IMR-90 (cell line): ENCODE measurements at regions not wholly inside any gene's neighbourhood (a gene's known extent, or its start where the extent isn't known, plus 50 kb on each side); places are given as distances from the start of the nearest gene placed in this dataset.

Experiments used
- ATAC-seq: fragments of 200-7000 bp; cut with Tn5 transposase; 2 replicates; pipeline ENCODE4 v1.9.1; 2020; ENCODE audit warnings: low read depth, mild to moderate bottlenecking, moderate library complexity
- BruUV-seq: library from RNA; stranded (reverse); fragments of 400-500 nt; replicated peaks from 2 replicates; lab custom pipeline; 2021; lab: Mats Ljungman, UMichigan
- CTCF ChIA-PET: fragments of 300-600 bp; formaldehyde crosslinking; extraction: SDS; loops from one replicate; lab custom pipeline; 2021; ENCODE audit warnings: antibody characterized with exemption; lab: Yijun Ruan, JAX
- POLR2A ChIA-PET: fragments of 300-600 bp; sonication (Branson Sonifier 250); formaldehyde crosslinking; loops from one replicate; lab custom pipeline; 2022; ENCODE audit warnings: antibody characterized with exemption; ENCODE audit not compliant: unreplicated experiment; lab: Charles Lee
- DNase-seq: peaks from one replicate; pipeline ENCODE4 v3.0.0; 2013
- H2AFZ ChIP-seq: replicated peaks from 2 replicates; pipeline ENCODE3; 2013; ENCODE audit warnings: low read length, mild to moderate bottlenecking; ENCODE audit not compliant: poor library complexity
- H2AK5ac ChIP-seq: 2 replicates; pipeline ENCODE4 v1.6.1; 2013; ENCODE audit warnings: low read depth, low read length, inconsistent platforms
- H2AK9ac ChIP-seq: replicated peaks from 2 replicates; pipeline ENCODE3; 2013; ENCODE audit warnings: mild to moderate bottlenecking, low read depth, low read length, moderate library complexity; ENCODE audit not compliant: poor library complexity
- H2BK120ac ChIP-seq: 2 replicates; pipeline ENCODE4 v1.6.1; 2013; ENCODE audit warnings: low read depth, low read length, inconsistent platforms
- H2BK15ac ChIP-seq: 3 replicates; pipeline ENCODE4 v1.6.1; 2013; ENCODE audit warnings: low read depth, low read length, inconsistent platforms
- H2BK20ac ChIP-seq: 2 replicates; pipeline ENCODE4 v1.6.1; 2013; ENCODE audit warnings: low read depth, mild to moderate bottlenecking, inconsistent platforms, low read length, moderate library complexity
- H2BK5ac ChIP-seq: 2 replicates; pipeline ENCODE4 v1.6.1; 2013; ENCODE audit warnings: mild to moderate bottlenecking, low read depth, low read length, inconsistent platforms; ENCODE audit not compliant: poor library complexity, severe bottlenecking
- H3K14ac ChIP-seq: replicated peaks from 2 replicates; pipeline ENCODE4 v1.6.1; 2013; ENCODE audit warnings: low read depth, low read length, inconsistent platforms
- H3K18ac ChIP-seq: 2 replicates; pipeline ENCODE4 v1.6.1; 2013; ENCODE audit warnings: low read depth, low read length, control low read depth
- H3K23ac ChIP-seq: 2 replicates; pipeline ENCODE4 v1.6.1; 2013; ENCODE audit warnings: low read depth, low read length, inconsistent platforms
- H3K27ac ChIP-seq: 2 replicates; pipeline ENCODE4 v1.5.1; 2013; ENCODE audit warnings: mild to moderate bottlenecking, control low read depth, low read length; ENCODE audit not compliant: insufficient read depth
- H3K27me3 ChIP-seq: 2 replicates; pipeline ENCODE4 v1.6.1; 2013; ENCODE audit warnings: low read length; ENCODE audit not compliant: control insufficient read depth, insufficient read depth
- H3K36me3 ChIP-seq: 2 replicates; pipeline ENCODE4 v1.6.1; 2013; ENCODE audit warnings: low read length, mixed read lengths; ENCODE audit not compliant: control insufficient read depth, insufficient read depth
- H3K4ac ChIP-seq: 2 replicates; pipeline ENCODE4 v1.6.1; 2013; ENCODE audit warnings: low read depth, low read length, inconsistent platforms
- H3K4me1 ChIP-seq: 2 replicates; pipeline ENCODE4 v1.6.1; 2013; ENCODE audit warnings: low read length, mixed read lengths; ENCODE audit not compliant: control insufficient read depth, insufficient read depth
- H3K4me2 ChIP-seq: 2 replicates; pipeline ENCODE4 v1.6.1; 2013; ENCODE audit warnings: low read depth, mild to moderate bottlenecking, control low read depth, low read length, moderate library complexity
- H3K4me3 ChIP-seq: 2 replicates; pipeline ENCODE4 v1.5.1; 2013; ENCODE audit warnings: low read depth, mild to moderate bottlenecking, control low read depth, low read length, moderate library complexity; ENCODE audit not compliant: insufficient read depth
- H3K56ac ChIP-seq: 2 replicates; pipeline ENCODE4 v1.6.1; 2013; ENCODE audit warnings: low read length, inconsistent platforms; ENCODE audit not compliant: insufficient read depth; ENCODE audit errors: extremely low read depth
- H3K79me1 ChIP-seq, 2 experiments: 2 replicates each; pipeline ENCODE4 v1.6.1; 2013; ENCODE audit warnings: low read length in 2 of 2, inconsistent platforms in 1 of 2, low read depth in 1 of 2
- H3K9ac ChIP-seq: 2 replicates; pipeline ENCODE4 v1.6.1; 2013; ENCODE audit warnings: low read depth, low read length, control low read depth
- H3K9me1 ChIP-seq: 2 replicates; pipeline ENCODE4 v1.6.1; 2013; ENCODE audit warnings: low read length, inconsistent platforms; ENCODE audit not compliant: insufficient read depth
- H3K9me3 ChIP-seq: 2 replicates; pipeline ENCODE4 v1.6.1; 2013; ENCODE audit warnings: low read length; ENCODE audit not compliant: control insufficient read depth, insufficient read depth
- H4K20me1 ChIP-seq: 2 replicates; pipeline ENCODE4 v1.6.1; 2013; ENCODE audit warnings: low read length, inconsistent platforms; ENCODE audit not compliant: insufficient read depth
- H4K5ac ChIP-seq: 2 replicates; pipeline ENCODE4 v1.6.1; 2013; ENCODE audit warnings: mild to moderate bottlenecking, low read depth, low read length, control low read depth
- H4K8ac ChIP-seq, 2 experiments: 2 replicates each; pipeline ENCODE4 v1.6.1; 2013; ENCODE audit warnings: low read depth in 2 of 2, low read length in 2 of 2, control low read depth in 1 of 2, inconsistent platforms in 1 of 2
- H4K91ac ChIP-seq: 2 replicates; pipeline ENCODE4 v1.6.1; 2013; ENCODE audit warnings: low read depth, low read length, inconsistent platforms; ENCODE audit not compliant: insufficient read depth
- BHLHE40 ChIP-seq: fragments of 150-350 bp; IDR thresholded peaks from 2 replicates; pipeline ENCODE4 v1.6.1; 2016; ENCODE audit warnings: mild to moderate bottlenecking, low read depth, low read length
- MAZ ChIP-seq: IDR thresholded peaks from 2 replicates; pipeline ENCODE4 v1.6.1; 2012; ENCODE audit warnings: low read depth, mild to moderate bottlenecking, low read length, improper control_type of control experiment, moderate library complexity, borderline replicate concordance
- NFE2L2 ChIP-seq: fragments of 150-350 bp; IDR thresholded peaks from 2 replicates; pipeline ENCODE4 v1.6.1; 2016; ENCODE audit warnings: low read depth, mild to moderate bottlenecking, low read length
- WGBS, 2 experiments: methylation state at CpG; one replicate each; pipeline versions ENCODE4 v1.1.5 to v1.1.7; 2013; ENCODE audit warnings: missing lambda C conversion rate in 2 of 2; ENCODE audit not compliant: insufficient read length in 1 of 2; ENCODE audit errors: extremely low coverage in 2 of 2; 5-methylcytosine and 5-hydroxymethylcytosine counted together
- dilution Hi-C: fragments of 300-500 bp; cut with HindIII; formaldehyde crosslinking; loops from one replicate; pipeline ENCODE4 v1.14.3; 2018; ENCODE audit warnings: low sequenced_read_pairs; ENCODE audit not compliant: unreplicated experiment
- in situ Hi-C: fragments of 300-500 bp; cut with MboI; formaldehyde crosslinking; loops from 3 replicates; pipeline ENCODE4 v1.14.3; 2019; ENCODE audit warnings: low sequenced_read_pairs, inconsistent platforms, mixed read lengths
- intact Hi-C: fragments of 100-400 bp; cut with micrococcal nuclease; formaldehyde crosslinking; loops from 2 replicates; pipeline ENCODE4 v1.10.0; 2022
- TF ChIP-seq, protein P1 (sequence below): fragments of 150-350 bp; IDR thresholded peaks from 2 replicates; pipeline ENCODE4 v1.6.1; 2016; ENCODE audit warnings: low read depth, mild to moderate bottlenecking, low read length, moderate library complexity, borderline replicate concordance

DNA sequence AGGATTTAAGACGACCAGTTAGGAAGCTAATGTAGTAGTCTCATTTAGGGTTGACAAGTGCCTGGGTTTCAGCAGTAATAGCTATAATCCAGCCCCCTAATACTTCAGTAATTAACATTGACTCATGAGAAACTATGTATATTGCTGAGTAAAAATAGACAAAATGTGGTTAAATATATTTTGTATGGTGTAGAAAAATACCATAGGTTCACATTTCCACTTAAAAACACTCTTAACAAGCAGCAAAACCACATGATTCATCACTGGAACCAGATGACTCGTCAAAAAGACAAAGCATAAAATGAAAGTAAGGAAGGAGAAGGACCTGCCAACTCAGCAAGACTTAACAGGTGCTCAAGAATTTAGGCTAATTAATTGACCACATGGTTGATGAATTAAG is 288.9 kb downstream of the EFHB start:
- Histone ChIP-seq H3K27me3 (no peaks in the 10 kb centered on the region), H4K20me1 (no peaks in the 10 kb centered on the region), H3K79me1 (no peaks in the 10 kb centered on the region), H3K4me3 (no peak overlapping the region), H3K4me2 (no peak overlapping the region), H2BK15ac (no peak overlapping the region), H3K18ac (no peak overlapping the region), H2BK5ac (no peak overlapping the region), H2BK20ac (no peak overlapping the region), H4K91ac (no peak overlapping the region), H2BK120ac (no peak overlapping the region), H3K4me1 (no peaks in the 10 kb centered on the region), H3K9me1 (no peaks in the 10 kb centered on the region), H3K23ac (no peak overlapping the region), H3K4ac (no peak overlapping the region), H3K9me3 (peaks cover 5% of the 10 kb centered on the region; the same call in 1 of the 2 replicates), H2AK5ac (no peak overlapping the region), H4K8ac (no peak overlapping the region), H2AK9ac (no peak overlapping the region), H2AFZ (no peak overlapping the region), H4K5ac (no peak overlapping the region), H3K9ac (no peak overlapping the region), H3K56ac (no peak overlapping the region), H3K14ac (no peak overlapping the region), H3K36me3 (no peaks in the 10 kb centered on the region), H3K27ac (no peak overlapping the region)
- TF ChIP-seq, protein P1, sequence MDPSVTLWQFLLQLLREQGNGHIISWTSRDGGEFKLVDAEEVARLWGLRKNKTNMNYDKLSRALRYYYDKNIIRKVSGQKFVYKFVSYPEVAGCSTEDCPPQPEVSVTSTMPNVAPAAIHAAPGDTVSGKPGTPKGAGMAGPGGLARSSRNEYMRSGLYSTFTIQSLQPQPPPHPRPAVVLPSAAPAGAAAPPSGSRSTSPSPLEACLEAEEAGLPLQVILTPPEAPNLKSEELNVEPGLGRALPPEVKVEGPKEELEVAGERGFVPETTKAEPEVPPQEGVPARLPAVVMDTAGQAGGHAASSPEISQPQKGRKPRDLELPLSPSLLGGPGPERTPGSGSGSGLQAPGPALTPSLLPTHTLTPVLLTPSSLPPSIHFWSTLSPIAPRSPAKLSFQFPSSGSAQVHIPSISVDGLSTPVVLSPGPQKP: no peak
- TF ChIP-seq MAZ (no peak), BHLHE40 (no peak), NFE2L2 (no peak)
- no peak for ATAC-seq
- BruUV-seq: no TSS peak
- POLR2A ChIA-PET: no interaction called here
- WGBS, 2 experiments: no CpG with 5 or more reads among the region's 2 CpGs
- DNase-seq: no peak
- CTCF ChIA-PET: no interaction called here
- intact Hi-C loops: no loop called here
- in situ Hi-C loops: no loop called here
- dilution Hi-C loops: no loop called here
